BE2C (cell line): ENCODE measurements at regions not wholly inside any gene's neighbourhood (a gene's known extent, or its start where the extent isn't known, plus 50 kb on each side); places are given as distances from the start of the nearest gene placed in this dataset.

Experiments used
- DNase-seq: peaks from one replicate; pipeline ENCODE4 v3.0.0-alpha.2; 2020
- H3K27me3 ChIP-seq: fragments of 250-450 bp; sonication (Bioruptor Pico); 2 replicates; pipeline ENCODE4 v1.5.1; 2020; ENCODE audit warnings: mild to moderate bottlenecking
- H3K36me3 ChIP-seq: fragments of 250-450 bp; sonication (Bioruptor Pico); 2 replicates; pipeline ENCODE4 v1.5.1; 2020; ENCODE audit warnings: mild to moderate bottlenecking
- H3K4me1 ChIP-seq: fragments of 250-450 bp; sonication (Bioruptor Pico); 2 replicates; pipeline ENCODE4 v1.5.1; 2020
- H3K4me3 ChIP-seq: 2 replicates; pipeline ENCODE4 v1.5.1; 2011; ENCODE audit warnings: low read depth, low read length
- H3K9me3 ChIP-seq: fragments of 250-450 bp; sonication (Bioruptor Pico); 2 replicates; pipeline ENCODE4 v1.5.1; 2020
- TF ChIP-seq, protein P1 (sequence below): IDR thresholded peaks from 2 replicates; pipeline ENCODE4 v1.5.1; 2012; ENCODE audit warnings: mild to moderate bottlenecking, low read depth, low read length

DNA sequence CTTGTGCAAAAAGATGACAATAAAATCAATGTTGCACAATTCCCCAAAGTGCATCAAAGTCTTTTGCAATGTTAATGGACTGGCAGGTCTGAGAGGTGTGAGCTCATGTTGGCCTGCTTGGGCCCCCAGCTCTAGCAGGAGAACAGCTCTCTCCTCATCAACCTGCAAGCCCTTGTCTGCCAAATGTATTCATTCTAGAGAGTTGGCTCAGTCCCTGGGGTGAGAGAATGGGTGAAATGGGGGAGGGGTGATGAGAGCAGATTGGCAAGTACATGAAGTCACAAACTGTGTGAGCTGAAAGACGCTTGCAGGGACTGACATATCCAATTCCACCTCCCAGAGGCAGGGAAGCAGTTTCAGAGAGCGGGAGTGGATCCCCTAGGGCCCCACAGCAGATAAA, 465.1 kb upstream of the ZNF507 start:
- H3K4me1 ChIP-seq: no peaks in the 10 kb centered on the region
- H3K9me3 ChIP-seq: no peaks in the 10 kb centered on the region
- no peak overlapping the region for H3K4me3 ChIP-seq
- H3K36me3 ChIP-seq: no peaks in the 10 kb centered on the region
- no peaks in the 10 kb centered on the region for H3K27me3 ChIP-seq
- DNase-seq: no peak
- TF ChIP-seq, protein P1, sequence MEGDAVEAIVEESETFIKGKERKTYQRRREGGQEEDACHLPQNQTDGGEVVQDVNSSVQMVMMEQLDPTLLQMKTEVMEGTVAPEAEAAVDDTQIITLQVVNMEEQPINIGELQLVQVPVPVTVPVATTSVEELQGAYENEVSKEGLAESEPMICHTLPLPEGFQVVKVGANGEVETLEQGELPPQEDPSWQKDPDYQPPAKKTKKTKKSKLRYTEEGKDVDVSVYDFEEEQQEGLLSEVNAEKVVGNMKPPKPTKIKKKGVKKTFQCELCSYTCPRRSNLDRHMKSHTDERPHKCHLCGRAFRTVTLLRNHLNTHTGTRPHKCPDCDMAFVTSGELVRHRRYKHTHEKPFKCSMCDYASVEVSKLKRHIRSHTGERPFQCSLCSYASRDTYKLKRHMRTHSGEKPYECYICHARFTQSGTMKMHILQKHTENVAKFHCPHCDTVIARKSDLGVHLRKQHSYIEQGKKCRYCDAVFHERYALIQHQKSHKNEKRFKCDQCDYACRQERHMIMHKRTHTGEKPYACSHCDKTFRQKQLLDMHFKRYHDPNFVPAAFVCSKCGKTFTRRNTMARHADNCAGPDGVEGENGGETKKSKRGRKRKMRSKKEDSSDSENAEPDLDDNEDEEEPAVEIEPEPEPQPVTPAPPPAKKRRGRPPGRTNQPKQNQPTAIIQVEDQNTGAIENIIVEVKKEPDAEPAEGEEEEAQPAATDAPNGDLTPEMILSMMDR: no peak

DNA sequence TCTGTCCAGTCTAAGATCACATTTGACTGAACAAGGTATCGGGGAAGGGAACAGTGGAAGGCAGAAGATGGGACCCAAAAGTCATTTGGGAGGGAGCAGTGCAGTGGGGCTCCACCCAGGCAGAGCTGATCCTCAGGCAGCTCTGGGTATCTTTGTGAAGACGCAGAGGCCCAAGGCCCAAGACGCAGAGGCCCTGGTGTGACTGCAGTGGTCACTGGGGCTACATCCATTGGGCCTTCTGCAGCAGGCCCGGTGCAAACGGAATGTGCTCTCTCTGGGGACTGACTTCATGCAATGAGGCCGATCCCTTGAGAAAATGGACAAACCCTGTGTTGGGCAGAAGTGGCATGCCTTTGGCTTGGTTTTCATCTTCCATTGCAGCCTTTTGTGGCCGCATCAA, 463.4 kb upstream of the ZNF507 start:
- TF ChIP-seq, protein P1: no peak
- H3K4me3 ChIP-seq: no peak overlapping the region
- no peaks in the 10 kb centered on the region for H3K27me3 ChIP-seq
- no peak for DNase-seq
- H3K4me1 ChIP-seq: no peaks in the 10 kb centered on the region
- no peaks in the 10 kb centered on the region for H3K9me3 ChIP-seq
- H3K36me3 ChIP-seq: no peaks in the 10 kb centered on the region

DNA sequence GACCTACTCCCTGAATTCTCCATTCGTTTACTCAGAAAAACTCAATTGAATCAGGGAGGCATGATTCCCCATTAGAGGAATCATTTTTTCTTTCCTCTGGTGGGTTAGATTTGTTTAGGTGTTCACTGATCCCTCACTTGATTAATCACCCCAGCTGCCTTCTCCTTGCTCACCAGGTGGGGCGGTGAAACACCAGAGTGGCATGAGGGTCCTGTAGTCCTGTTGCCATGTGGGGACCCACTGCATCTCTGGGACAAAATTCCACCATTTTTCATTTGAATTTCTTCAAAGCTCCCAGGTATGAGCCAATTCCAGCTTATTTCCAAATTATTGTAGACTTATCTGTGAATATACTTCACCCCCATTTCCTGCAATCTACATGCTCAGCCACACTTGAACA, 462.7 kb upstream of the ZNF507 start:
- H3K4me1 ChIP-seq: no peaks in the 10 kb centered on the region
- no peaks in the 10 kb centered on the region for H3K9me3 ChIP-seq
- H3K4me3 ChIP-seq: no peak overlapping the region
- no peaks in the 10 kb centered on the region for H3K27me3 ChIP-seq
- no peak for DNase-seq
- TF ChIP-seq, protein P1: no peak
- H3K36me3 ChIP-seq: no peaks in the 10 kb centered on the region

DNA sequence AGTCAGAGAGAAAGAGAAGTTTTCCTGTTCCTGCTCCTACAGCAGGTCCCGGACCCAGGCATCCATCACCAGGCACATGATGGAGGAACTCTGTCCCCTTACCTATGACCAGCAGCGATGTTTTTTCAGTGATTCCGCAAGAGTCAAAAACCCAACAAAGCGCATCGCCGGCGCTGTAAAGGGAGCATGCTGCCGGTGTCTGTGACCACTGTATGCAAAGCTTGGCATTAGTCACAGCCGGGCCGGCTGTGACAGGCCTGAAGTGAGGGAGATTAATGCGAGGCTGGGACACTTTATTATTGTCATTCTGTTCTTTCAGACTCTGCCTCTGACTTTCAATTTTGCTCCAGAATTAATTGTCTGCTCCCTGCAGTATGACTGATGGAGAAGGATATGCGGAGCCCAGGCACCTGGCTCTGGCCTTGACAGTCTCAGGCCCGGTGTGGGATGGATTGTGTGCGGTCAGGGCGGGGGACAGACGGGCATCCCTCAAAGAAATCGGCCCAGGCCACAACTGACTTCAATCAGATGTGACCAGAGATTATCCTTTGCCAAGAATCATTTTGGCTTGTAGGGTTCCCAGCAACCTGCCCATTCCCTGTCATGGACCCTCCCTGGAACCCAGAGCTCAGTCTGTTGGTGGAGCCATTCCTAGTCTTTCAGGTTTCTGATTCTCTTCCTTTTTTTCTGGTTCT, 462.0 kb upstream of the ZNF507 start:
- Histone ChIP-seq H3K9me3 (no peaks in the 10 kb centered on the region), H3K4me1 (no peaks in the 10 kb centered on the region), H3K4me3 (no peak overlapping the region), H3K36me3 (no peaks in the 10 kb centered on the region), H3K27me3 (no peaks in the 10 kb centered on the region)
- DNase-seq: no peak
- TF ChIP-seq, protein P1: no peak

DNA sequence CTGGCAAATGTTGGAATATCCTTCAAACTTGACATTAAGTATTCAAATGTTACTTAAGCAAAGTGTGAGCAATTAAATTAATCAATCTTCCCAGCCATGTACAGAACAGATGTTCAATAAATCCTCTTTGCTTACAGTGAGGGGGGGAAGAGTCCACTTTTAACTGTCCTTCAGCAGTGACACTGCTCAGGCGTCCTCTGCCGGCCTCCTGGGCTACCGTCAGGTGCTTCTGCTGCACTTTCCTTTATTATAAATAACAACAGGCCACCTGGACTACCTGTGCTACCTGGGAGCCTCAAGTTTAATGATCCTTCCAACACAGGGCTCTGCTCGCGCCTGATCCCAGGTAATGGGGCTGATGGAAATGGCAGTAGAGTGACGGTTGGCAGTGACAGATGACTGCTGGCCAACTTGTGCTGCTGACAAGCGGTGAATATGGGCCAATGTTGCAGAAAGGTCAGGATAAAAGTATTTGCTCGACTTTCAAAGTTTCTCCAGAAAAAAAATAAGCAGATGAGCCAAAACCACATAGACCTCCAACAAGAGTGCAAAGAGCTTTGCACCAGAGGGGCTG, 460.0 kb upstream of the ZNF507 start:
- DNase-seq: no peak
- Histone ChIP-seq H3K4me3 (no peak overlapping the region), H3K36me3 (no peaks in the 10 kb centered on the region), H3K27me3 (no peaks in the 10 kb centered on the region), H3K9me3 (no peaks in the 10 kb centered on the region), H3K4me1 (no peaks in the 10 kb centered on the region)
- TF ChIP-seq, protein P1: no peak

DNA sequence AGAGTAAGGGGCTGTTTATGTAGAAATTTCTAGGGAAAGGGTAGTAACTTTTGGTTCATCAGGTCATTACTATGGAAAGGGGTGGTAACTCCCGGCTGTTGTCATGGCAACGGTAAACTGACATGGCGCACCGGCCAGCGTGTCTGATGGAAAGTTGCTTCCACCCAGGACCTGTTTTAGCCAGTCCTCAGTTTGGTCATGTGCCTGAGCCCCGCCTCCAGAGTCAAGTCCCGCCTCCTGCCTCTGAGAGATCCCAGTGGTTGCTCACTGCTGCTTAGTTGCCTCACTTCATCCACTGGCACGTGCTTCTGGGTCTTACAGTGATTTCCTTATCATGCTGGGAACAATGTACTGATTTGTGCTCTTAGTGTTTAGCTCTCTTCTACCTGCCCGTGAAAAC, 455.2 kb upstream of the ZNF507 start:
- Histone ChIP-seq H3K9me3 (no peaks in the 10 kb centered on the region), H3K36me3 (no peaks in the 10 kb centered on the region), H3K27me3 (no peaks in the 10 kb centered on the region), H3K4me1 (no peaks in the 10 kb centered on the region), H3K4me3 (no peak overlapping the region)
- DNase-seq: no peak
- TF ChIP-seq, protein P1: no peak
